IMR-90 (cell line): ENCODE measurements at regions not wholly inside any gene's neighbourhood (a gene's known extent, or its start where the extent isn't known, plus 50 kb on each side); places are given as distances from the start of the nearest gene placed in this dataset.

Experiments used
- ATAC-seq: fragments of 200-7000 bp; cut with Tn5 transposase; 2 replicates; pipeline ENCODE4 v1.9.1; 2020; ENCODE audit warnings: low read depth, mild to moderate bottlenecking, moderate library complexity
- BruUV-seq: library from RNA; stranded (reverse); fragments of 400-500 nt; replicated peaks from 2 replicates; lab custom pipeline; 2021; lab: Mats Ljungman, UMichigan
- CTCF ChIA-PET: fragments of 300-600 bp; formaldehyde crosslinking; extraction: SDS; loops from one replicate; lab custom pipeline; 2021; ENCODE audit warnings: antibody characterized with exemption; lab: Yijun Ruan, JAX
- POLR2A ChIA-PET: fragments of 300-600 bp; sonication (Branson Sonifier 250); formaldehyde crosslinking; loops from one replicate; lab custom pipeline; 2022; ENCODE audit warnings: antibody characterized with exemption; ENCODE audit not compliant: unreplicated experiment; lab: Charles Lee
- DNase-seq: peaks from one replicate; pipeline ENCODE4 v3.0.0; 2013
- H2AFZ ChIP-seq: replicated peaks from 2 replicates; pipeline ENCODE3; 2013; ENCODE audit warnings: low read length, mild to moderate bottlenecking; ENCODE audit not compliant: poor library complexity
- H2AK5ac ChIP-seq: 2 replicates; pipeline ENCODE4 v1.6.1; 2013; ENCODE audit warnings: low read depth, low read length, inconsistent platforms
- H2AK9ac ChIP-seq: replicated peaks from 2 replicates; pipeline ENCODE3; 2013; ENCODE audit warnings: mild to moderate bottlenecking, low read depth, low read length, moderate library complexity; ENCODE audit not compliant: poor library complexity
- H2BK120ac ChIP-seq: 2 replicates; pipeline ENCODE4 v1.6.1; 2013; ENCODE audit warnings: low read depth, low read length, inconsistent platforms
- H2BK15ac ChIP-seq: 3 replicates; pipeline ENCODE4 v1.6.1; 2013; ENCODE audit warnings: low read depth, low read length, inconsistent platforms
- H2BK20ac ChIP-seq: 2 replicates; pipeline ENCODE4 v1.6.1; 2013; ENCODE audit warnings: low read depth, mild to moderate bottlenecking, inconsistent platforms, low read length, moderate library complexity
- H2BK5ac ChIP-seq: 2 replicates; pipeline ENCODE4 v1.6.1; 2013; ENCODE audit warnings: mild to moderate bottlenecking, low read depth, low read length, inconsistent platforms; ENCODE audit not compliant: poor library complexity, severe bottlenecking
- H3K14ac ChIP-seq: replicated peaks from 2 replicates; pipeline ENCODE4 v1.6.1; 2013; ENCODE audit warnings: low read depth, low read length, inconsistent platforms
- H3K18ac ChIP-seq: 2 replicates; pipeline ENCODE4 v1.6.1; 2013; ENCODE audit warnings: low read depth, low read length, control low read depth
- H3K23ac ChIP-seq: 2 replicates; pipeline ENCODE4 v1.6.1; 2013; ENCODE audit warnings: low read depth, low read length, inconsistent platforms
- H3K27ac ChIP-seq: 2 replicates; pipeline ENCODE4 v1.5.1; 2013; ENCODE audit warnings: mild to moderate bottlenecking, control low read depth, low read length; ENCODE audit not compliant: insufficient read depth
- H3K27me3 ChIP-seq: 2 replicates; pipeline ENCODE4 v1.6.1; 2013; ENCODE audit warnings: low read length; ENCODE audit not compliant: control insufficient read depth, insufficient read depth
- H3K36me3 ChIP-seq: 2 replicates; pipeline ENCODE4 v1.6.1; 2013; ENCODE audit warnings: low read length, mixed read lengths; ENCODE audit not compliant: control insufficient read depth, insufficient read depth
- H3K4ac ChIP-seq: 2 replicates; pipeline ENCODE4 v1.6.1; 2013; ENCODE audit warnings: low read depth, low read length, inconsistent platforms
- H3K4me1 ChIP-seq: 2 replicates; pipeline ENCODE4 v1.6.1; 2013; ENCODE audit warnings: low read length, mixed read lengths; ENCODE audit not compliant: control insufficient read depth, insufficient read depth
- H3K4me2 ChIP-seq: 2 replicates; pipeline ENCODE4 v1.6.1; 2013; ENCODE audit warnings: low read depth, mild to moderate bottlenecking, control low read depth, low read length, moderate library complexity
- H3K4me3 ChIP-seq: 2 replicates; pipeline ENCODE4 v1.5.1; 2013; ENCODE audit warnings: low read depth, mild to moderate bottlenecking, control low read depth, low read length, moderate library complexity; ENCODE audit not compliant: insufficient read depth
- H3K56ac ChIP-seq: 2 replicates; pipeline ENCODE4 v1.6.1; 2013; ENCODE audit warnings: low read length, inconsistent platforms; ENCODE audit not compliant: insufficient read depth; ENCODE audit errors: extremely low read depth
- H3K79me1 ChIP-seq, 2 experiments: 2 replicates each; pipeline ENCODE4 v1.6.1; 2013; ENCODE audit warnings: low read length in 2 of 2, inconsistent platforms in 1 of 2, low read depth in 1 of 2
- H3K9ac ChIP-seq: 2 replicates; pipeline ENCODE4 v1.6.1; 2013; ENCODE audit warnings: low read depth, low read length, control low read depth
- H3K9me1 ChIP-seq: 2 replicates; pipeline ENCODE4 v1.6.1; 2013; ENCODE audit warnings: low read length, inconsistent platforms; ENCODE audit not compliant: insufficient read depth
- H3K9me3 ChIP-seq: 2 replicates; pipeline ENCODE4 v1.6.1; 2013; ENCODE audit warnings: low read length; ENCODE audit not compliant: control insufficient read depth, insufficient read depth
- H4K20me1 ChIP-seq: 2 replicates; pipeline ENCODE4 v1.6.1; 2013; ENCODE audit warnings: low read length, inconsistent platforms; ENCODE audit not compliant: insufficient read depth
- H4K5ac ChIP-seq: 2 replicates; pipeline ENCODE4 v1.6.1; 2013; ENCODE audit warnings: mild to moderate bottlenecking, low read depth, low read length, control low read depth
- H4K8ac ChIP-seq, 2 experiments: 2 replicates each; pipeline ENCODE4 v1.6.1; 2013; ENCODE audit warnings: low read depth in 2 of 2, low read length in 2 of 2, control low read depth in 1 of 2, inconsistent platforms in 1 of 2
- H4K91ac ChIP-seq: 2 replicates; pipeline ENCODE4 v1.6.1; 2013; ENCODE audit warnings: low read depth, low read length, inconsistent platforms; ENCODE audit not compliant: insufficient read depth
- CHD1 ChIP-seq: IDR thresholded peaks from 2 replicates; pipeline ENCODE4 v1.6.1; 2012; ENCODE audit warnings: low read depth, low read length, improper control_type of control experiment
- CTCF ChIP-seq: conservative IDR thresholded peaks from 2 replicates; pipeline ENCODE4 v1.5.1; 2012; ENCODE audit warnings: mild to moderate bottlenecking, low read depth, low read length, improper control_type of control experiment
- ELK1 ChIP-seq: fragments of 150-350 bp; IDR thresholded peaks from 2 replicates; pipeline ENCODE4 v1.6.1; 2016; ENCODE audit warnings: low read depth, mild to moderate bottlenecking, low read length, moderate library complexity, borderline replicate concordance
- MAFK ChIP-seq: IDR thresholded peaks from 2 replicates; pipeline ENCODE4 v1.6.1; 2012; ENCODE audit warnings: low read depth, low read length, improper control_type of control experiment
- MAZ ChIP-seq: IDR thresholded peaks from 2 replicates; pipeline ENCODE4 v1.6.1; 2012; ENCODE audit warnings: low read depth, mild to moderate bottlenecking, low read length, improper control_type of control experiment, moderate library complexity, borderline replicate concordance
- MXI1 ChIP-seq: IDR thresholded peaks from 2 replicates; pipeline ENCODE4 v1.6.1; 2012; ENCODE audit warnings: low read depth, mild to moderate bottlenecking, low read length, moderate library complexity, borderline replicate concordance
- RAD21 ChIP-seq: IDR thresholded peaks from 2 replicates; pipeline ENCODE4 v1.6.1; 2012; ENCODE audit warnings: low read length, improper control_type of control experiment
- RCOR1 ChIP-seq: IDR thresholded peaks from 2 replicates; pipeline ENCODE4 v1.6.1; 2012; ENCODE audit warnings: mild to moderate bottlenecking, low read length, improper control_type of control experiment; ENCODE audit not compliant: insufficient replicate concordance
- USF2 ChIP-seq: fragments of 150-350 bp; IDR thresholded peaks from 2 replicates; pipeline ENCODE4 v1.6.1; 2017; ENCODE audit warnings: mild to moderate bottlenecking, antibody characterized with exemption, low read length, low read depth
- WGBS, 2 experiments: methylation state at CpG; one replicate each; pipeline versions ENCODE4 v1.1.5 to v1.1.7; 2013; ENCODE audit warnings: missing lambda C conversion rate in 2 of 2; ENCODE audit not compliant: insufficient read length in 1 of 2; ENCODE audit errors: extremely low coverage in 2 of 2; 5-methylcytosine and 5-hydroxymethylcytosine counted together
- dilution Hi-C: fragments of 300-500 bp; cut with HindIII; formaldehyde crosslinking; loops from one replicate; pipeline ENCODE4 v1.14.3; 2018; ENCODE audit warnings: low sequenced_read_pairs; ENCODE audit not compliant: unreplicated experiment
- in situ Hi-C: fragments of 300-500 bp; cut with MboI; formaldehyde crosslinking; loops from 3 replicates; pipeline ENCODE4 v1.14.3; 2019; ENCODE audit warnings: low sequenced_read_pairs, inconsistent platforms, mixed read lengths
- intact Hi-C: fragments of 100-400 bp; cut with micrococcal nuclease; formaldehyde crosslinking; loops from 2 replicates; pipeline ENCODE4 v1.10.0; 2022

- H2BK120ac ChIP-seq: no peak overlapping the region
- no TSS peak for BruUV-seq
- no peak overlapping the region for H3K23ac ChIP-seq
- no peak overlapping the region for H2AK5ac ChIP-seq
- no peak overlapping the region for H3K14ac ChIP-seq
- no peaks in the 10 kb centered on the region for H3K4me1 ChIP-seq
- H2AFZ ChIP-seq: no peak overlapping the region
- H3K79me1 ChIP-seq: no peaks in the 10 kb centered on the region
- H4K8ac ChIP-seq: no peak overlapping the region
- no peak overlapping the region for H4K91ac ChIP-seq
- H3K9ac ChIP-seq: no peak overlapping the region
- no peaks in the 10 kb centered on the region for H3K27me3 ChIP-seq
- H3K4me3 ChIP-seq: no peak overlapping the region
- no peak overlapping the region for H3K56ac ChIP-seq
- H2BK20ac ChIP-seq: no peak overlapping the region
- H2BK5ac ChIP-seq: no peak overlapping the region
- H4K20me1 ChIP-seq: no peaks in the 10 kb centered on the region
- no peak overlapping the region for H4K5ac ChIP-seq
- no peak for DNase-seq
- H3K27ac ChIP-seq: no peak overlapping the region
- dilution Hi-C loops (no loop called here), intact Hi-C loops (no loop called here), in situ Hi-C loops (no loop called here)
- no peak for TF ChIP-seq ELK1
- TF ChIP-seq RCOR1: no peak
- no peak for TF ChIP-seq RAD21
- TF ChIP-seq CHD1: no peak
- TF ChIP-seq MXI1: no peak
- no peak for TF ChIP-seq MAZ
- TF ChIP-seq USF2: no peak
- no peak for TF ChIP-seq MAFK
- no peak for TF ChIP-seq CTCF
- no peak overlapping the region for H3K18ac ChIP-seq
- H3K9me3 ChIP-seq: 0 out of 2 replicates have a peak, but pooled peaks cover 2% of the 10 kb centered on the region
- no CpG with 5 or more reads among the region's 2 CpGs for WGBS, 2 experiments
- H3K36me3 ChIP-seq: no peaks in the 10 kb centered on the region
- ChIA-PET POLR2A (no interaction called here), CTCF (no interaction called here)
- no peak for ATAC-seq
- H3K9me1 ChIP-seq: no peaks in the 10 kb centered on the region
- H3K4me2 ChIP-seq: no peak overlapping the region
- no peak overlapping the region for H3K4ac ChIP-seq
- no peak overlapping the region for H2AK9ac ChIP-seq
- H2BK15ac ChIP-seq: no peak overlapping the region
Measured at GRCh38 chr5:158607088-158607487, 492.6 kb downstream of the EBF1 start.
